ENCODE measurements at regions not wholly inside any gene's neighbourhood (a gene's known extent, or its start where the extent isn't known, plus 50 kb on each side); places are given as distances from the start of the nearest gene placed in this dataset.

GRCh38 chr5:4225741-4226140 lies 630.1 kb downstream of the IRX1 start:
- ATAC-seq (no peak), DNase-seq (no peak)
- intact Hi-C loops (cut with DNase I), result no loop called here

DNA sequence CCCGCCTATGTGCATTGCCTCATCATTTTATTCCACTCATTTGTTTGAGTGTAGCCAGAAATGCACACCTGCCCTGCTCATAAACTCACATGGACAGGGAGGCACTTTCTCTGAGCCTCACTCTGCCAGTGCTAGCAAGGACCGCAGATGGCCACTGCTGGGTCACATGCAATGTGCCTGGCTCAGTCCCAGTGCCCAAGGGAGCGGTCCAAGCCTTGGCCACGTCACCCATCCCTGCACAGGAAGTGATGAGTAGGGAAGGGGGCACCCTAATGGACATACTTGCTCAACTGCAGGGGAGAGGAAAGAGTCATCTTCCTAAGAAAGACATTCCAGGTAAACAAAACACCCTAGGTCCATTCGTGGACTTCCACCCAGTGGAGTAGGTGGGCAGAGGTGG lies 630.9 kb downstream of the IRX1 start:
- ATAC-seq, result no peak
- no peak for DNase-seq
- intact Hi-C loops (cut with DNase I), result no loop called here

DNA sequence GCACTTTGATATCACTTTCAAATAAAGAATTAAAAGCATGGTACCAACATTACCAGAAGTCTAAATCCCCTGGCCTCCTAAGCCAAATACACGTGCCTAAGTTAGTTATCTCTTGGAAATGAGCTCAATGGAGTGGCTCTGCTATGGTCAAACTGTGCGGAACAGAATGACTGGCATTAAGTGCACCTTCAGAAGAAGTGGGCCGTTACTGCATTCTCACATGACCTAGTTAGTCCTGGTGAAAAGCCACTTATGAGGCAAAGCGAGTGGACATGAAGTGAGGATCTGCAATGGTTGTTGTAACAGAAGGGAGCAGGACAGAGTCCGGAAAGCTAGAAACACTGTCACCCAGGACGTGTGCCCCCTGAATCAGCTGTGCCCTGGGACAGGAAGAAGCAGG lies 633.1 kb downstream of the IRX1 start:
- intact Hi-C loops (cut with DNase I), result no loop called here
- ATAC-seq, result no peak
- no peak for DNase-seq

DNA sequence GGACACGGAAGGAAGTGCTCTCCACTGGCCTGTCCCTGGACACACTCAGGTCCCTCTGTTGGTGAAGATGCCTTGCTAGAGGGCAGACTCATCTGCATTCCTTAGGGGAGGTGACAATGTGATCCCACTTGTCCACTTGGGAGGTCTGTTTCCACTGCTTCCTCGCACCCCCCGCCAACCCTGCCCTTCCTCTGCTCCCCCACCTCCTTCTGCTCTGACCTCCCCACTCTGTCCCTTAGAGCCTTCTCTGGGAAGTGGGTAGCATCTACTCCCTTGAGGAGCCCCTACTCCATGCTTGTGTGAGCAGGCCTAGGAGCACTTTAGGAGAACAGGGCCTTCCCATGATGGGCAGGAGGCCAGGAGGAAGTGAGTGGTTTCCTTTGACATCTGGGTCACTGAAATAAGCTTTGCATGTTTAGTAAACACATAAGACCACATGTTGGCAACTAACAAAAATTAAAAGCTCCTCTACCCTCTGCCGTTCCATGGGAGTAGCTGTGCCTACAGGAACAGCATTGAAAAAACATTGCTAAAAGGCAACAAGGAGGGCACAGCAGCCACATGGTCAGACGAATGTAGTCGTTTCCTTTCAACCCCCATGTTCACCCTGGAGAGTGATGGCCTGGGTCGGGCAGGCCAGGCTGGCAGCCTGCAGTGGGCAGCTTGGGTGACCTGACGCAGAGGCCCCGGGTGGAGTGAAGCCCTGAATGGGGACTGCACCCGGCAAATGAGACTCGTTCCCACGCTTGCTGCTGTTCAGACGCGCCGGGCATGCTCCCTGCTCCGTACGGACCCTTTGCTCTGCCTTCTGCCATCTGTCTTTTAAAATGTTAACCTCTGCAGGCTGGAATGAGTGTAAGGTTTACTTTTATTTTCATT lies 634.0 kb downstream of the IRX1 start:
- no peak for DNase-seq
- intact Hi-C loops (cut with DNase I), result no loop called here
- ATAC-seq, result no peak

- intact Hi-C loops (cut with DNase I), result no loop called here
- DNase-seq, result no peak
- ATAC-seq, result no peak
Measured at GRCh38 chr5:4230471-4230785, 634.8 kb downstream of the IRX1 start.

GRCh38 chr5:4230786-4231641 lies 635.4 kb downstream of the IRX1 start:
- DNase-seq (no peak), ATAC-seq (no peak)
- intact Hi-C loops (cut with DNase I), result no loop called here

- intact Hi-C loops (cut with DNase I), result no loop called here
- ATAC-seq (no peak), DNase-seq (no peak)
Measured at GRCh38 chr5:4232084-4232483, 636.5 kb downstream of the IRX1 start.

- intact Hi-C loops (cut with DNase I), result no loop called here
- ATAC-seq (no peak), DNase-seq (no peak)
Measured at GRCh38 chr5:4233671-4234070, 638.0 kb downstream of the IRX1 start.

- ATAC-seq (no peak), DNase-seq (no peak)
- intact Hi-C loops (cut with DNase I), result no loop called here
Measured at GRCh38 chr5:4243479-4244264, 648.0 kb downstream of the IRX1 start.

GRCh38 chr5:4244306-4244705 lies 648.7 kb downstream of the IRX1 start:
- DNase-seq, result no peak
- intact Hi-C loops (cut with DNase I), result no loop called here
- ATAC-seq, result no peak

DNA sequence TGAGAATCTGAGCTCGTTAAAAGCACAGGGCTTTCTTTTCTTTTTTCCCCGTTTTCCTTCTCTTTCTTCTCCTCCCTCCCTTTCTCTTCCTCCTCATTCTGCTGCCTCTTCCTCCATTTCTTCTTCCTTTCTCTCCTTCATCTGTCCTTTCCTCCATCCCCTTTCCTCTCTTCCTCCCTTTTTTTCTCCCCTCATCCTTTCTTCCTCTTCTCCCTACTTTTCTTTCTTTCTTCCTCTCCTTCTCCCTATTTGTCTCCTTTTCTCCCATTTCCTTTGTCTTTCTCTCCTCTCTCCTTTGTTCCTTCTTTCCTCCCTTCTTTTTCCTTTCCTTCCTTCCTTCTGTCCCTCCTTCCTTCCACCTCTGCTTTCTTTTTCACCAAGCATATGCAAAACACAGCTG lies 649.4 kb downstream of the IRX1 start:
- intact Hi-C loops (cut with DNase I), result no loop called here
- no peak for ATAC-seq

GRCh38 chr5:4245511-4245910 lies 649.9 kb downstream of the IRX1 start:
- intact Hi-C loops (cut with DNase I), result no loop called here
- no peak for ATAC-seq
- DNase-seq, result no peak

More for the DNA sequence above, 649.4 kb downstream of the IRX1 start:
- no peak for DNase-seq

- no peak for ATAC-seq
- intact Hi-C loops (cut with DNase I), result no loop called here
- no peak for DNase-seq
Measured at GRCh38 chr5:4246447-4246846, 650.8 kb downstream of the IRX1 start.

DNA sequence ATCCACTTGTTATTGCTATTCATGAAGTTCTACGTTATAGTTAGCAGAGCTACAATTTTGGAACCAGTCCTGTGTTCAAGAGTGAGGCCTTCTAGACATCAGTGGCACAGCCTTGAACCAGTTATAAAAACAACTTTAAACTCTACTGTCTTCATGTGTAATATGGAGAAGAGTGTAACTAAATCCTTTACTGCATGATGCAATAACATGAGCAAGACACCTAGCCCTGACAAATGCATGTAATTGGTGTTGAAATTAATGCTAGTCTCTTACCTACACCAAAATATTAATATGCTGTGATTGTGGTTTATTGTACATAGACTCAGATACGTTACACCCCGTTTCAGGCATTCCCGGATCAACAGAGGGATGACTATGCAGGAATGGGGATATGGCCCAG lies 654.6 kb downstream of the IRX1 start:
- intact Hi-C loops (cut with DNase I), result no loop called here
- DNase-seq, result no peak
- no peak for ATAC-seq

DNA sequence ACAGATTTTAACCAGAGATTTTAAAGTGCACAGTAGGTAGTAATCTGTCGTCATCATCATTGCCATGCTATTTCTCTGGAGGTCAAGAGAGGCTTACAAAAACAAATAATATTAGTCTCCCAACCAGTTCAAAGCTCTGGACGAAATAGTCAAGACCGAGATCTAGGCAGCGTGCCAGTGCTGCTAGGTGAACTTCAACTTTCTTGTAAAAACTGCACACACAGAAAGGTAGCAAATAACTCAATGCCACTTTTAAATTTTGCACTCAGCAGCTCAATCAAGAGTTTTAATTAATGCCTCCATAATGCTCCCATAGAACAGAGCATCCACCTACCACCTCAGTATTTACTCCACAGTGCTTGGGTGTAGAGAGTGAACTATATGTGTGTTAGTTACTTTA lies 656.8 kb downstream of the IRX1 start:
- intact Hi-C loops (cut with DNase I), result no loop called here
- DNase-seq (no peak), ATAC-seq (no peak)

GRCh38 chr5:4254736-4255135 lies 659.1 kb downstream of the IRX1 start:
- ATAC-seq (no peak), DNase-seq (no peak)
- intact Hi-C loops (cut with DNase I), result no loop called here

- intact Hi-C loops (cut with DNase I), result no loop called here
- ATAC-seq, result no peak
- DNase-seq, result no peak
Measured at GRCh38 chr5:4255441-4255840, 659.8 kb downstream of the IRX1 start.

DNA sequence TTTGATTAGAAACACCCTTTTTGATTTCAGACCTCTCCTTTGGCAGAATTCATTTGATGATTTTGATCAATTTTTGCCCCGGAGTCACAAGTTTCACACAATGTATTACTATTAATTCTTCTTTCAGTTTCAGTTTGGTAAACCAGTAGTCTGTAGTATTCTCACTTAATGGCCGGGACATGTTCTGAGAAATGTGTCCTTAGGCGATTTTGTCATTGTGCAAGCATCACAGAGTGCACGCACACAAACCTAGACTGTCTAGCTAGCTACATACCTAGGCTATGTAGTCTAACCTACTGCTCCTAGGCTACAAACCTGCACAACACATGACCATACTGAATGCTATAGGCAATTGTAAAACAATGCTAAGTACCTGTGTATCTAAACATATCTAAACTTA lies 662.5 kb downstream of the IRX1 start:
- intact Hi-C loops (cut with DNase I), result no loop called here
- ATAC-seq (no peak), DNase-seq (no peak)

DNA sequence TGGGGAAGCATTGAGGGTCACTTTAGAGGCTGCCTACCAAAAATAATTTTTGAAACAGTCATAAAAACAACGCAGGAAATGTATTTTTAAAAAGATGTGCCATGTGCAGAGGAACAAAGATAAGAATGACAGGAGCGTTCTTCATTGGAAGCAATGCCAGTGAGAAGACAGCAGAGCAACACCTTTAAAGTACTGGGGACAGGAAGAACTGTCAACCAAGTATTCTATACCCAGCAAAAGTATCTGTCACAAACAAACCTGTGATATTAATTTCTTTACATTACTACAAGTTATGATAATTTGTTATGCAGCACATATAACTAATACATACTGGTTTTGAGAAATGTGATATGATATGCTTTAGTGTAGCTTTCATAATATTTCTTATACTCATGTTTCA lies 675.6 kb downstream of the IRX1 start:
- no peak for ATAC-seq
- no peak for DNase-seq

DNA sequence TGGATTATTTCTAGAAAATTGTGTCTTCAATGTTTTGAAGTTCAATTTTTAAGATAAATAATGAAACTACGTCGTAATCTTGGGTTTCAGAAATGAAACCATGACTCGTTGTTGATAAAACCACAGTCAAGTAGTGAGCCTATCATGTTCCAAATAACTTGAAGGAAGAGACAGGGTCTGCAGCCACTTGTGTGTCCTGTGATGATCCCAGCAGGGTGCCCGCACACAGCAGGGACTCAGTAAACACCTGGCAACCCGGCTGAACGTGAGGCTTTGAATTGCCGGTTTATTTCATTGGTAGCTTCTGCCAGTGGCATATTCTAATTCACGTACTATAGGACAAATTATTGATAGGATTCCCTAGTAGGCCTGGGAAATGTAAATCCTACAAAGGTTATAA lies 679.6 kb downstream of the IRX1 start:
- DNase-seq (no peak), ATAC-seq (no peak)
- intact Hi-C loops (cut with DNase I), result no loop called here

More for the DNA sequence above, 675.6 kb downstream of the IRX1 start:
- intact Hi-C loops (cut with DNase I), result no loop called here
